RWPE1 (cell line): ENCODE measurements at regions not wholly inside any gene's neighbourhood (a gene's known extent, or its start where the extent isn't known, plus 50 kb on each side); places are given as distances from the start of the nearest gene placed in this dataset.

ENCODE experiments used
- CTCF ChIA-PET: fragments of 350-600 bp; sonication (Branson Sonifier 250); formaldehyde crosslinking; extraction: SDS; loops from one replicate; lab custom pipeline; 2021; lab: Yijun Ruan, JAX
- POLR2A ChIA-PET: fragments of 400-600 bp; formaldehyde crosslinking; extraction: SDS; loops from one replicate; lab custom pipeline; 2020; ENCODE audit warnings: antibody characterized with exemption; ENCODE audit not compliant: low non-redundant PET; lab: Yijun Ruan, JAX
- DNase-seq: peaks from one replicate; pipeline ENCODE4 v3.0.0; 2012; ENCODE audit warnings: low spot score
- H3K27ac ChIP-seq: fragments of 450-650 bp; 2 replicates; pipeline ENCODE4 v1.5.1; 2017
- TF ChIP-seq, protein P1 (sequence below): fragments of 450-650 bp; conservative IDR thresholded peaks from 2 replicates; pipeline ENCODE4 v1.5.1; 2017; ENCODE audit warnings: low read depth, mild to moderate bottlenecking

DNA sequence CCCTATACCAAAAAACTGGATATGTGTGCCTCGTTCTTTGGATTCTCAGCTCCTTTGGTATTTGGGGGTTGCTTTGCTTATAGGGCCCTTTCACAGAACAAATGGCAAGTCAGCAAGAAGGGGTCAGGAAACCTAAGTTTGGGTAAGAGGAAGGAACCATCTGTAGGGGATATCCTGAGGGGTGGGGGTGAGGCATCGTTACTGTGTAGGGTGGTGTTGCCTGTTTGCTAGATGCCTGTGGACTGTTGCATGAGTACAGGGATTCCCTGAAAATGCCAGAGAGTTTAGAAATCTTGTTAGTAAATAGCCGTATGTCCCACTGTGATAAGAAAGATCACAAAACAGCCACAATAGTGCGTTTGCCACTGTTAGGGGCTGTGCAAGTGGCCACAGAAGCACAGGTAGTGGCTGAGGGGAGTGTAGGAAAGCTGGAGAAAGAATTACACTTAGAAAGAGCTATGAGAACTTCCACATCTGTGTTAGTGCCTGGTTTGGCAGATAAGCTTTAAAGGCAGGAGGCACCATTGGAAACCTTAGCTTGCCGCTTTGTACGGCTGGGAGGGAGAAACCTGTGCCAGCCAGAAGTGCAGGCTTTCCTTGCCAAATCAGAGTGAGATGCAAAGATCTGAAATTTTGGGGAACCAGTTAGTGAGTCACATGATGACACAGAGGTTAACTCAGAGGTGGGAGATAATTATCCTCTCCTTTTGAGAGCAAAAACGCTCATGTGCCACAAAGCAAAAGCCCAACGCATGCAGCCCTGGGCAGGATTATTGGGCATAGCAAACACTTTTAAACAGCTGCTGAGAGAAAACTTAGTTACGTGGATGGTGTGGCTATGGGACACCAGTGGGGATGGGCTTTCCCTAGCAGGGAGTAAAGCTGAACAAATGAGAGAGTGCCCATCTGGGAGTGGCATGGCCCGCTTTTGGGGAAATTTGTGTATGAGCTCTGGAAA lies 343.7 kb downstream of the ARAP2 start:
- ChIA-PET CTCF (interaction anchor here (0.7 kb wide), 1 partner anchor 43 kb away, joined by 3 read pairs; no protein-coding TSS in a partner anchor), POLR2A (no interaction called here)
- TF ChIP-seq, protein P1, sequence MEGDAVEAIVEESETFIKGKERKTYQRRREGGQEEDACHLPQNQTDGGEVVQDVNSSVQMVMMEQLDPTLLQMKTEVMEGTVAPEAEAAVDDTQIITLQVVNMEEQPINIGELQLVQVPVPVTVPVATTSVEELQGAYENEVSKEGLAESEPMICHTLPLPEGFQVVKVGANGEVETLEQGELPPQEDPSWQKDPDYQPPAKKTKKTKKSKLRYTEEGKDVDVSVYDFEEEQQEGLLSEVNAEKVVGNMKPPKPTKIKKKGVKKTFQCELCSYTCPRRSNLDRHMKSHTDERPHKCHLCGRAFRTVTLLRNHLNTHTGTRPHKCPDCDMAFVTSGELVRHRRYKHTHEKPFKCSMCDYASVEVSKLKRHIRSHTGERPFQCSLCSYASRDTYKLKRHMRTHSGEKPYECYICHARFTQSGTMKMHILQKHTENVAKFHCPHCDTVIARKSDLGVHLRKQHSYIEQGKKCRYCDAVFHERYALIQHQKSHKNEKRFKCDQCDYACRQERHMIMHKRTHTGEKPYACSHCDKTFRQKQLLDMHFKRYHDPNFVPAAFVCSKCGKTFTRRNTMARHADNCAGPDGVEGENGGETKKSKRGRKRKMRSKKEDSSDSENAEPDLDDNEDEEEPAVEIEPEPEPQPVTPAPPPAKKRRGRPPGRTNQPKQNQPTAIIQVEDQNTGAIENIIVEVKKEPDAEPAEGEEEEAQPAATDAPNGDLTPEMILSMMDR = no peak
- no peak for DNase-seq
- no peak overlapping the region for H3K27ac ChIP-seq

DNA sequence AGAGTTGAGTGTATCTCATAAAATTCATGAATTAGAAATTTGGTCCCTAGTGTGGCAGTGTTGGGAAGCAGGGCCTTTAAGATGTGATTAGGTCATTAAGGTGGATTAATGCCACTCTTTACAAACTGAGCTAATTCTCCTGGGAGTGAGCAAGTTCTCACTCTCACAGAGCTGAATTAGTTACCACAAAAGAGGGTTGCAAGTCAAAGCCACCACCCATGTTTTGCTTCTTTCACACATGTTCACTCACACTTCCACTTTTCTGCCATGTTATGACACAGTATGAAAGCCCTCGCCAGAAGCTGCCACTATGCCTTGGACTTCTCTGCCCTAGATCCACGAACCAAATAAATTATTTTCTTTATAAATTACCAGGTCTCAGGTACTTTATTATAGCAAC lies 332.1 kb downstream of the ARAP2 start:
- TF ChIP-seq, protein P1 = no peak

DNA sequence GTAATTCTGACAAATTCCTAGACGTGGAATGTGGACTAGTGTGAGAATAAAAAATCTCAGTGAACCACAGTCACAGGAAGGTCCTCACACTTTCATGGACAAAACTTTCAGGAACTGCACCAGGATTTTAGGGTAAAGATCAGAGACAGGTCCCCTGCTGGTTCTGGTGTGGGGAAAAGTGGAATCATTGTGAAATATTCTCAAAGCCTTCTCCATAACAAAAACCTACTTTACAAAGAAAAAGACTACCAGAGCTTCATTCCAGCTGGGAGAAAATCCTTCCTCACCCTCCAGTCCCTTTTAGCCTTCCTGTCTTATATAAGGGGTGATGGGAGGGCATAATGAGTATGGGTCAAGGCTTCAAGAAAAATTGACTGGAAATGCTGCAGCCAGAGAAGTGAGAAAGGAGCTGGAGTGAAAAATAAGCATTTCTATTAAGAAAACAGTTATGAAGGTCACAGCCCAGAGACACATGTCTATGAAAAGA lies 325.8 kb downstream of the ARAP2 start:
- POLR2A ChIA-PET = no interaction called here

More for the DNA sequence above, 332.1 kb downstream of the ARAP2 start:
- DNase-seq = no peak
- POLR2A ChIA-PET = no interaction called here
- H3K27ac ChIP-seq = no peak overlapping the region
- CTCF ChIA-PET = no interaction called here

DNA sequence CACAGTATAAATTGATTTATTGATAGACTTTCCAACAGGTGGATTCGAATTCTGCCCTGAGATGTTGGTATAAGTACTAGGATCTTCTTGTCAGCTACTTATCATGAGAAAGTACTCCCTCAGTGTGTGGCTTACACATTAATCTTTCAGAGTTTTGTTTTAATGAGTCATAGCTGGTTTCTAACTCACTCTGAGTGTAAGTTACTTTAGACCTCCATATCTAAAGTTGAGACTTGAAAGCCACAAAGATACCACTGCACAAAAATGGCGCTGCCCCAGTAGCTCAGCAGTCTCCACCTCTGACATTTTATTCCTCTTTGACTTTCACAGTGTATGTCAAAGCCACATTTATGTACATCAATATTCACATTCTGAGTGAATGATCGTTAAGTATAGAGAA lies 318.5 kb downstream of the ARAP2 start:
- ChIA-PET POLR2A (no interaction called here), CTCF (interaction anchor here (1.0 kb wide), 1 partner anchor 8 kb away, joined by 3 read pairs; no protein-coding TSS in a partner anchor)
- no peak for DNase-seq
- no peak overlapping the region for H3K27ac ChIP-seq
- TF ChIP-seq, protein P1 = no peak

More for the DNA sequence above, 325.8 kb downstream of the ARAP2 start:
- DNase-seq = no peak
- TF ChIP-seq, protein P1 = no peak
- H3K27ac ChIP-seq = no peak overlapping the region
- CTCF ChIA-PET = interaction anchor here (0.7 kb wide), 1 partner anchor 923 kb away, joined by 3 read pairs; no protein-coding TSS in a partner anchor

DNA sequence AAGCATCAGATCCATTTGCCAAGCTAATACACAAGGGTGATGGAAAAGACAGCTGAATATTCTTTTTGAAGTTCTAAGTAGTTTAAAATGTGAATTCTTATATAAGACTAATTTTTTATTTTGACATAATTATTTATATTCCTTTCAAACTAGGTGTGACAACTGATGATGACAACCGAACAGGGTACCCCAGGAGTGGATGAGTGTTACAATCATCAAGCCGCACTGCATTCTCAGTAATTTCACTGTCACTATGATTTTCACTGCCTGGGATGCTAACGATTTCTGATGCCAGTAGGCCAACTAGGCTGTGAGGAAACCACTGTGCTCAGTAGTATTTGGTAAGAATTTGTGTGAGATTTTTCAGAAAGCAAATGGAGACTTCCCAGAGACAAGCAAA lies 317.5 kb downstream of the ARAP2 start:
- H3K27ac ChIP-seq = no peak overlapping the region
- CTCF ChIA-PET = no interaction called here
- POLR2A ChIA-PET = no interaction called here
- TF ChIP-seq, protein P1 = no peak
- DNase-seq = no peak

DNA sequence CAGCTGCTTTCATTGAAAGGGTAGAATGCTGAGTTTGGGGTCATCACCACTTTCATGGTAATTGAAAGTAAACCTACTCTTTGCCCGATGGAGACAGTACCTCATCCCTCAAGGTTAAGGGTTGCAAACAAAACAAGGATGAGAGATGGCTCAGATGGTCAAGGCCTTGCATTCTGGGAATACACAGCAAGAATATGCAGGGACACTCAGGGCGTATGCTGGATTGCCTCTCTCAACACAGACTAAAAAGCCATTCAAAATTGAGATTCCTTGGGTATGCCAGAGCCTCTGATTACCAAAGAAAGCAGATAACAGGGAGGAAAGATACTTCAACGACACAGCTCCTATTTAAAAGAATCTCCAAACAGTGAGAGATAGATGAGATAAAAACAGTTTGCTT lies 310.4 kb downstream of the ARAP2 start:
- CTCF ChIA-PET = interaction anchor here (0.9 kb wide), 1 partner anchor 8 kb away, joined by 3 read pairs; no protein-coding TSS in a partner anchor
- TF ChIP-seq, protein P1 = no peak
- POLR2A ChIA-PET = no interaction called here
- no peak overlapping the region for H3K27ac ChIP-seq
- DNase-seq = no peak
